Tibial artery (tissue), 4 donors: ENCODE measurements at regions not wholly inside any gene's neighbourhood (a gene's known extent, or its start where the extent isn't known, plus 50 kb on each side); places are given as distances from the start of the nearest gene placed in this dataset.

Source experiments
- DNase-seq, 2 donors: peaks; one replicate each; pipeline ENCODE4 v3.0.0-alpha.2; 2019
- H3K27ac ChIP-seq, 2 donors: fragments of 200-600 bp; sonication (generic) in 1 of 2; 1 replicate in 1 of 2; 2 replicates in 1 of 2; pipeline ENCODE4 v1.5.1; 2018 to 2019; ENCODE audit warnings: mild to moderate bottlenecking in 1 of 2
- H3K27me3 ChIP-seq, 2 donors: fragments of 200-600 bp; sonication (generic) in 1 of 2; one replicate each; pipeline versions ENCODE4 v1.5.1 to v1.6.0; 2016 to 2019
- H3K36me3 ChIP-seq, 3 donors: fragments of 200-600 bp; sonication (generic) in 2 of 3; one replicate each; pipeline ENCODE4 v1.5.1; 2016 to 2019; ENCODE audit warnings: mild to moderate bottlenecking in 2 of 3
- H3K4me1 ChIP-seq, 4 donors: fragments of 200-600 bp; sonication (generic) in 2 of 4; 1 replicate in 3 of 4; 2 replicates in 1 of 4; pipeline ENCODE4 v1.5.1; 2016 to 2019
- H3K4me3 ChIP-seq, 2 donors: fragments of 200-600 bp; sonication (generic) in 1 of 2; 1 replicate in 1 of 2; 2 replicates in 1 of 2; pipeline ENCODE4 v1.5.1; 2018 to 2019; ENCODE audit warnings: mild to moderate bottlenecking in 2 of 2
- H3K9me3 ChIP-seq, 3 donors: fragments of 200-600 bp; sonication (generic) in 1 of 3; one replicate each; pipeline ENCODE4 v1.5.1; 2016 to 2019
- CTCF ChIP-seq, 2 experiments: fragments of 200-600 bp in 1 of 2; fragments of 450-650 bp in 1 of 2; IDR thresholded peaks; one replicate each; pipeline ENCODE4 v1.5.1; 2017 to 2019; ENCODE audit warnings: antibody characterized with exemption in 2 of 2, mild to moderate bottlenecking in 1 of 2, moderate library complexity in 1 of 2
- intact Hi-C: fragments of 100-400 bp; cut with DNase I; formaldehyde crosslinking; loops from one replicate; pipeline ENCODE4 v1.15.0; 2023; ENCODE audit warnings: low total_unique reads

- Histone ChIP-seq H3K27me3 (no peaks in the 10 kb centered on the region), H3K9me3 (no peaks in the 10 kb centered on the region), H3K4me3 (no peak overlapping the region), H3K27ac (no peak overlapping the region), H3K4me1 (peaks cover 0 to 7% (median 0%) of the 10 kb centered on the region in 4 donors), H3K36me3 (no peaks in the 10 kb centered on the region)
- no peak for TF ChIP-seq CTCF (IDR thresholded peaks at IDR 0.05)
- DNase-seq = no peak
- intact Hi-C loops = no loop called here
Observed at GRCh38 chr18:56124186-56124585, 514.2 kb downstream of the TXNL1 start.

GRCh38 chr18:56121669-56122068 is 516.7 kb downstream of the TXNL1 start:
- H3K4me3 ChIP-seq = no peak overlapping the region
- TF ChIP-seq CTCF (IDR thresholded peaks at IDR 0.05) = no peak
- intact Hi-C loops = no loop called here
- H3K36me3 ChIP-seq = no peaks in the 10 kb centered on the region
- H3K4me1 ChIP-seq = no peaks in the 10 kb centered on the region
- H3K9me3 ChIP-seq = no peaks in the 10 kb centered on the region
- no peak for DNase-seq
- H3K27me3 ChIP-seq = no peaks in the 10 kb centered on the region
- no peak overlapping the region for H3K27ac ChIP-seq

- intact Hi-C loops = no loop called here
- no peaks in the 10 kb centered on the region for H3K36me3 ChIP-seq
Observed at GRCh38 chr18:56120782-56121181, 517.6 kb downstream of the TXNL1 start.

GRCh38 chr18:56119681-56120080 is 518.7 kb downstream of the TXNL1 start:
- no peak for DNase-seq
- Histone ChIP-seq H3K27me3 (no peaks in the 10 kb centered on the region), H3K4me1 (no peaks in the 10 kb centered on the region), H3K36me3 (no peaks in the 10 kb centered on the region), H3K9me3 (no peaks in the 10 kb centered on the region), H3K27ac (no peak overlapping the region), H3K4me3 (no peak overlapping the region)
- intact Hi-C loops = loop anchor here (5.0 kb wide), 1 partner anchor 938 kb away; no protein-coding TSS in a partner anchor
- TF ChIP-seq CTCF (IDR thresholded peaks at IDR 0.05) = no peak

More at GRCh38 chr18:56120782-56121181, 517.6 kb downstream of the TXNL1 start:
- no peak for DNase-seq
- Histone ChIP-seq H3K27me3 (no peaks in the 10 kb centered on the region), H3K4me3 (no peak overlapping the region), H3K4me1 (no peaks in the 10 kb centered on the region), H3K9me3 (no peaks in the 10 kb centered on the region), H3K27ac (no peak overlapping the region)
- no peak for TF ChIP-seq CTCF (IDR thresholded peaks at IDR 0.05)

GRCh38 chr18:56118422-56118821 is 520.0 kb downstream of the TXNL1 start:
- no peak for DNase-seq
- intact Hi-C loops = loop anchor here (5.0 kb wide), 1 partner anchor 939 kb away; no protein-coding TSS in a partner anchor
- Histone ChIP-seq H3K36me3 (no peaks in the 10 kb centered on the region), H3K4me1 (no peaks in the 10 kb centered on the region), H3K4me3 (no peak overlapping the region), H3K27me3 (no peaks in the 10 kb centered on the region), H3K27ac (no peak overlapping the region), H3K9me3 (no peaks in the 10 kb centered on the region)
- TF ChIP-seq CTCF (IDR thresholded peaks at IDR 0.05) = no peak
